GM19463 (cell line): ENCODE measurements at regions not wholly inside any gene's neighbourhood (a gene's known extent, or its start where the extent isn't known, plus 50 kb on each side); places are given as distances from the start of the nearest gene placed in this dataset.
A peak's percentile ranks its signal among the peaks of the same experiment; 100 is the strongest.

Source experiments
- ATAC-seq: cut with Tn5 transposase; IDR thresholded peaks from one replicate; pipeline ENCODE4 v1.9.1; 2021; ENCODE audit warnings: mild to moderate bottlenecking, moderate library complexity; ENCODE audit not compliant: unreplicated experiment

GRCh38 chr12:124687917-124688316, 120.5 kb upstream of the NCOR2 start:
- no peak for ATAC-seq

GRCh38 chr12:124687174-124687902, 119.9 kb upstream of the NCOR2 start:
- ATAC-seq = no peak

- no peak for ATAC-seq
Observed at GRCh38 chr12:124686370-124687173, 119.2 kb upstream of the NCOR2 start.

DNA sequence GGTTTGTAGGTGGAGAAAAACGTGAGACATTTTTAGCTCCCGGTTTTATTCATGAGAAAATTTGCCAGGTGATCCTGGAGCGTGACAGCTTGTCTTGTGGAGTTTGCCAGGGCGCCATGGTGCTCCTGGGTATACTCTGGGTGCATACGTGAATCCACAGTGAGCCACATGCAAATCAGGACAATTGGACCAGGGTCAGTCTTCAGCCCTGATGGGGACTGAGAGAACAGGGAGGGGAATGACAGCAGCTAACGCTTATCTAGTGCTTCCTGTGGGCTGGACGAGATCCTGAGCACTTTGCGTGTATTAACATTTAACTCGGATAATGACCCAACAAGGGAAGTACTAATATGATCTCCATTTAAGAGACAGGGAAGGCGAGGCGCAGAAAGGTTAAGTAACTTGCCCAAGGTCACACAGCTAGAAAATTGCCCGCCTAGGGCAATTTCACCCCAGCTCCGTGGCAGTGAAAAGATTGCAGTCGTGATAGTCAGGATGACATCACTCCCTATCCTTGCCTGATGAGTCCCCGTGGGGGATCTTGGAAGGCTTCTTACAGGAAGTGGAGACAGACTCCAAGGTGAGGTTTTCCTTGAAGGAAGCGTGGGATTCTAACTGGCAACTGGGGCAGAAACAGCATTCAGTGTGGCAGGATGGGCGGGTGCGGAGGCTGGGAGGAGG, 118.4 kb upstream of the NCOR2 start:
- no peak for ATAC-seq

DNA sequence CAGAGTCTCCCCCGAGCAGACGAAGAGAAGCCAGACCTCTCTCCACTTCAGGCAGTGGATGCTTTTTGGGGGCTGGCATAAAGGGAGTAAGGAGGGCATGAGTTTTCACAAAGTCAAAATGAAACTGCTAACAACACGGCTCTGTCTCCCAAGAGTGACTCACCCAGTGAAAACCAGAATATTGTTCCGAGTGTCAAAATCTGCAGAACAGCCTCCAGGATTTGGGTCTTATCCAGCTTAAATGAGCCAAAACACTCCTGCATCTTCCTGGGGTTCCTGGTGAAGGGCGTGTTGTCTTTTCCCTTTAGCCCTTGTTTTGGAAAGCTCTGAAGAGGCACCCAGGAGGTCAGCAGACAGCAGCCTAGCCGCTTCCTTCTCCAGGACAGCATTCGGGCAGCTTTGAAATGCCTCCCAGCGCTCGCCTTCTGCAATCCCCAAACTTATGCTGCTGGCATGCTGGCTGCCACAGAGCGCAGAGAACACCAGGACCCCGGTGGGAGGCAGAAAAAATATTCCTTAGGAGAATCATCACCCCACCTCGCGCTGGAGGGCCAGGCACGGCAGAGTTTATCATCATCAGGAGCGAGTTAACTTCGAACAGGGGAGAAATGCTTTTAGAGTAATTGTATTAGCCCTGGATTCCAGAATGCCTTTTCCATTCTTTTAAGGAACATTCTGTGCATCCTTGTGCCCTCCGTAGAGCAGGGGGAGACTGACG, 117.7 kb upstream of the NCOR2 start:
- ATAC-seq = peak; percentile 42

DNA sequence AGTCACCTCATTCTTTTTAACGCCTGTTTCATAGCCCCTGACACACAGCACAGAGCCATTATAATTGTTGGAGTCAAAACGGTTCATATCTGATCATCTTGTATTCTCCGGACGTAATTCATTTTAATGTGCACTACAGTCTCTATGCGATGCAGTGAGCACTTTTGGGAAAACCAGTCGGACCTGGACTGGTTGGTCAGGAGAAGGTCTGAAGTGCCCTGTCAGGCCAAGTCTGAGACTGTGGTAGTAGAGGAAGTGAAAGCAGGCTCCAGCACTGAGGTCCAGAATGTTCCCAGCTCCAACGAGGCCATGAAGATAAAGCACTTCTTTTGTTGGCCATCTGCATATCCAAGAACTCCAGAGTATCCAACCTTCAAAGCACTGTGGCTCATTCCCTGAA, 117.1 kb upstream of the NCOR2 start:
- ATAC-seq = no peak

GRCh38 chr12:124683152-124684124, 116.0 kb upstream of the NCOR2 start:
- no peak for ATAC-seq

DNA sequence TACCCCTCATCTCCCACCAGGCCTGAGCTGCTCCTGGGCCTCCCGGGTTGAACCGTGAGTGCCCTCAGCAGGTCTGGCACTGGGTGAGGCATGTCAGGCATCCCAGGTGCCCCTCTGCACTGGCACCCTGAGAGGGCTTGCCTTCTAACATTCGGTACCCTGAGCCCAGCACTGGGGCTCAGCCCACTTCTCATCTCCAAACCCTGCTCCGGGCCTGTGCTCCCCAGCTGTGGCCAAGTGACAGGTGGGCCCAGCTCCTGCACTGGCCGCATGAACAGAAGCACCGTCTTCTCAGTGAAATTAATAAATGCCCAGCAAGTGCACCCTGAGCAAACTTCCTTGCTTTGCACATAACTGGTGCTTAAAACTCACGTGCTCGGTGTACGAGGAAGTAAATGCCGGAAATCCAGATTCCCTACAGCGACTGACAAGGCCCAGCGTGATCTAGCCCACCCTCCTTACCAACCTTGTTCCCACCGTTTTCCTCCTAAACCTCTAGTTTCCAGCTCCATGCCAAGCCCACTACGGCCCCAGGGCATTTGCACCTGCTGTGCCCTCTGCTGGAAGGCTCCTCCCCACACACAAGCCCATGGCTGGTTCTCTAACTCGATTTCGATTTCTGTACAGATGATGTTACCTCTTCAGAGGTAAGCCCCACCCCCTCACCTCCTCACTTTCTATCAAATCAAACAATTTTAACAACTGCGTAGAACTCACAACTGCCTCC, 115.2 kb upstream of the NCOR2 start:
- no peak for ATAC-seq

DNA sequence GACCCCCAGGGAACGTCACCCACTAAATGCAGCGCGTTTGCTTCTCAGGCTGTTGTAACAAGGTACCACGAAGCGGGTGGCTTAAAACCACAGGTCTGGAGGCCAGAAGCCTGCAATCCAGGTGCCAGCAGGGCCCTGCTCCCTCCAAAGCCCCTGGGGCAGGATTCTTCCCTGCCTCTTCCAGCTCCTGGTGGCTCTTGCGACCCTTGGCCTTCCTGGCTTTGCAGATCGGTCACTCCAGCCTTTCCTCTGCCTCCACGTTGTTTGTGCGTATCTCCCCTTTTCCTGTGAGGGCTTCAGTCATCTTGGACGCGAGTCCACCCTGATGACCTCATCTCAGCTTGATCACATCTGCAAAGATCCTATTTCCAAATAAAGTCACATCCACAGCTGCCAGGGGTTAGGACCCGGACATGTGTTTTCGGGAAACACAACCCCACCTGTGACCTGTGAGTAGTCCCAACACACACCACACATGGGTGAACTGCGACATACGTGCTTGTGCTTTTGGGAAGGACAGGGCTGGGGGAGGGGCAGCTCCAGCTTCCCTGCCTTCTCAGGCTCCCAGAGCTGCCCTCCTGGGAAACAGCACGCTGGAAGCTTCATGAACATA, 114.5 kb upstream of the NCOR2 start:
- ATAC-seq = peak; percentile 7

DNA sequence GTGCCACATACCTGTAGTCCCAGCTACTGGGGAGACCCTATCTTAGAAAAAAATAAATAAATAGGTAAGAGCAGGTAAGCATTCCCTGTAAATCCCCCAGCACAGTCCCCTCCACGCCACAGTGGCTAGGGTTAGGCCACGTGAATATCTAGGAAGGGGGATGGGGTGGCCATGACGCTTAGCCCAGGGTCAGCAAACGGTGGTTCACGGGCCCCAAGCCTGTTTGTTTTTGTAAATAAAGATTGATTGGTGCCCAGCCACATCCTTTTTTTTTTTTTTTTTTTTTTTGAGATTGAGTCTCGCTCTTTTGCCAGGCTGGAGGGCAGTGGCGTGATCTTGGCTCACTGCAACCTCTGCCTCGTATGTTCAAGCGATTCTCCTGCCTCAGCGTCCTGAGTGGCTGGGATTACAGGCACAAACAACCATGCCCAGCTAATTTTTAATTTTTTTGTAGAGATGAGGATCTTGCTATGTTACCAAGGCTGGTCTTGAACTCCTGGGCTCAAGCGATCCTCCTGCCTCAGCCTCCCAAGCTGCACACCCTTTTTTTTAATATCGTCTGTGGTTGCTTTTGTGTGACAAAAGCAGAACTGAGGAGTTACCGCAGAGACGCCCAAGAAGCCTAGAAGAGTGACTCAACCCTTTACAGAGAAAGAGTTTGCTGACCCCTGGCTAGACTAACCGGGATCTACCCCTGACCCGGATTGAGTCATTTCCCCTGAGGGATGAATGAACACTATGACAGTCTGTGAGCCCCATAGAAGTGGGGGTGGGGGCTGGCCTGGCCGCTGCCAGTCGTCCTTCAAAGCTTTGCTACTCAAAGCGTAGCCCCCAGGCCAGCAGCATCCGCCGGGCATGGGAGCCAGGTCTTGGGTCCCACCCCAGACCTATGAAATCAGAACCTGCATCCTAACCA, 113.7 kb upstream of the NCOR2 start:
- peak; percentile 90 for ATAC-seq

- no peak for ATAC-seq
Observed at GRCh38 chr12:124679533-124680371, 112.3 kb upstream of the NCOR2 start.

GRCh38 chr12:124679047-124679446, 111.6 kb upstream of the NCOR2 start:
- no peak for ATAC-seq

DNA sequence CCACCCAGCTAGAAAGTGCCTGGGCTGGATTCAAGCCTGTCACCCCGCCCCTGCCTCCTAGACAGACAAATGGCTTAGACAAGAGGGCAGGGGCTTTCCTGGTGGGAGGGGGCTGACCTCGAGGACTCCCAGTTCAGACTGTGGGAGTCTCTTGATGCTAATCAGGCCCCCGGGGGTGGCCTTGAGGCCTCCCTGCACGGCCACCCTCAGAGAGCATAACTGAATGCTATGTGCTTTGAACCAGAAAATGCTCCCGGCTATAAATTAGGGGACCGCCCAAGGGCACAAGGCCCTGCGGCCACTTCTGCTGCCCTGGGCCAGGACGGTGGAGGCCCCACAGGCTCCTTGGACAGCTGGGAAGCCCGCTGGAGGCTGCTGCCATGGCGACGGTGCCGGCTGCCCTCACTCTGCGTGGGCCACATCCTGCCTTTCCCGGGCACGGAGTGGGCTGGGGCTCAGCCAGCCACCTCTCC, 111.0 kb upstream of the NCOR2 start:
- ATAC-seq = no peak

- no peak for ATAC-seq
Observed at GRCh38 chr12:124677552-124678356, 110.3 kb upstream of the NCOR2 start.

- no peak for ATAC-seq
Observed at GRCh38 chr12:124676714-124677462, 109.5 kb upstream of the NCOR2 start.
